ENCODE measurements at regions not wholly inside any gene's neighbourhood (a gene's known extent, or its start where the extent isn't known, plus 50 kb on each side); places are given as distances from the start of the nearest gene placed in this dataset.
"Not testable (repeated sequence)": the region's sequence is repeated elsewhere in the genome, so short reads cannot be mapped to it uniquely, and the experiment has no call there.

DNA sequence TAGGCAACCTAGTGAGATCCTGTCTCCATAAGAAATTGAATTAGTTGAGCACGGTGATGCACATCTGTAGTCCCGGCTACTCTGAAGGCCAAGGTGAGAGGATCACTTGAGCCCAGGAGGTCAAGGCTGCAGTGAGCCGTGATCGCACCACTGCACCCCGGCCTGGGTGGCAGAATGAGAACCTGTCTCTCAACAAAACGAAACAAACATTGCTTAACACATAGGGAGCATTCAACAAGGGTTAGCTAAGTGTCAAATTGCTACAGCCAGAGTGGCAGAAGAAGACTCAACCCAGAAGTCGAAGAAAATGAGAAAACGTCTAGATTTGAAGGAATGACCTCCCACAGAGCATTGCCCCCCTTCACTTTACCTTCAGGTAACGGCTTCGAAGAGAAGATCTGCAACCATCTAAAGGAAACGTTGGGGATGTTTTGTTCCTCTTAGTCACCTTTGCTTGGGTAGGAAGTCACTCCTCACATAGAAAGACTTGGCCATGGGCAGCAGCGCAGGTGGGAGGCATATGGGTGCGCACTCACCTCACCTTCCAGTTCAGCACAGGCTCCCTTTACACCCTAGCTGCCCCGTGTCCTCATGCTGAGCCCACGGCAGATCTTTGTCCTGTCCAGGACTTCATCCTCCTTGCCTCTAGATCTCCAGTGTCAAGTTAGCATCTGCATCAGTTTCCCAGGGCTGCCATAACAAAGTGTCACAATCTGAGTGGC is 63.7 kb upstream of the SHLD1 start:
- no peak for DNase-seq (ENCODE audit: low spot score in 2 of 2)
- intact Hi-C loops (cut with DNase I; ENCODE audit: low total_unique reads), result no loop called here
- 89 to 91% methylated on average over 15 of the region's 15 CpGs for WGBS, 2 donors
- H3K4me3 ChIP-seq (ENCODE audit: low read depth, poor library complexity, severe bottlenecking), result no peak overlapping the region
- TF ChIP-seq POLR2A (IDR thresholded peaks at IDR 0.05) (no peak), CTCF (IDR thresholded peaks at IDR 0.05) (no peak)

DNA sequence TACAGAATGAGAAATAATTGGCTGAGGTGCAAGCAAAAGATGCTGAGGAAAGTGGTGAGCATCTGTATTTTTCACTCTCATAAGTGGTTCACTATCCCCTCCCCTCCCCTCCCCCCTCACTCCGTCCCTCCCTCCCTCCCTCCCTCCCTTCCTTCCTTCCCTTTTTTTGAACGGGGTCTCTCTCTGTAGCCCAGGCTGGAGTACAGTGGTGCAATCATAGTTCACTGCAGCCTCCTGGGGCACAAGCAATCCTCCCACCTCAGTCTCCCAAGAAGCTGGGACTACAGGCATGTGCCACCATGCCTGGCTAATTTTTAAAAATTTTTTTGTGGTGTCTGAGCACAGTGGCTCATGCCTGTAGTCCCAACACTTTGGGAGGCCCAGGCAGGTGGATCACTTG is 67.6 kb upstream of the SHLD1 start:
- H3K4me3 ChIP-seq (ENCODE audit: low read depth, poor library complexity, severe bottlenecking); intact Hi-C loops (cut with DNase I; ENCODE audit: low total_unique reads); DNase-seq (ENCODE audit: low spot score in 2 of 2): not testable (repeated sequence)
- WGBS, 2 donors, result 40 to 46% methylated on average over 2 of the region's 2 CpGs

DNA sequence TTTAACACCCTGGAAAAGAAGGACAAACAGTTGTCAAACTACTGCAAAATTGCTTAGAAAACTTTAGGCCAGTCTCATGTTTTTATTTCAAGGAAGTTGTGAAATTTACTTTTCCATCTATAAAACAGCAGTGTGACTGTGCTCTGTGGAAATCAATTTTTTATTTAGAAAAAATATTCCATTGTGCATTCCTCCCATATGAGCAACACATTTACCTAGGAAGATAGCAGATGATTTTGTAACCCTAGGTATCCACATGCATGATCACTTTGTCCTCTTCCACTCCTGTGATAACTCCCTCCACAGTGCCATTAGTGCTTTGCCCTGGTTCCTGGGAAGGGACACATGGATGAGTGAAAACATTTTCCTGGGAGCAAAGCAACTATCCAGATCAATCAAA is 69.4 kb upstream of the GPCPD1 start:
- TF ChIP-seq POLR2A (IDR thresholded peaks at IDR 0.05), result no peak
- TF ChIP-seq CTCF (IDR thresholded peaks at IDR 0.05), result no peak
- no peak for DNase-seq (ENCODE audit: low spot score in 2 of 2)
- H3K4me3 ChIP-seq (ENCODE audit: low read depth, poor library complexity, severe bottlenecking), result no peak overlapping the region
- intact Hi-C loops (cut with DNase I; ENCODE audit: low total_unique reads), result no loop called here

DNA sequence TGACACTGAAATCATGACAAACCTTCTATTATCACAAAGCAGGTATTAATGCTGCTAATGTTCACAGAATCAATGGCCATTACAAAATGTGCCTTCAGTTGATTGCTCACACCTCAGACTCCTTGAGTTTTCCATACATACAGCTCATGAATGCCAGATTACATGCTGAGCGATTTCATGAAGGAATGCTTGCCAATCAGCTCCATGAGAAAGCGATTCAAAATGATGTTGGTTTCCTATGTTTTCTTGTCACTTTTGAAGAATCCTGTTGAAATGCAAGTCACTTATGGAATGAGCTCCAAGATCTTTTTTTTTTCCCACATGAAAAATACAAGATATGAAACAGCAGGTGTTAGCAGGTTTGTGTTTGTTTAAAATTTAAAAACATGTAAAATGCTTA is 68.0 kb upstream of the GPCPD1 start:
- intact Hi-C loops (cut with DNase I; ENCODE audit: low total_unique reads), result no loop called here
- no peak overlapping the region for H3K4me3 ChIP-seq (ENCODE audit: low read depth, poor library complexity, severe bottlenecking)
- 84 to 90% methylated on average over 2 of the region's 2 CpGs for WGBS, 2 donors
- no peak for DNase-seq (ENCODE audit: low spot score in 2 of 2)
- TF ChIP-seq POLR2A (IDR thresholded peaks at IDR 0.05) (no peak), CTCF (IDR thresholded peaks at IDR 0.05) (no peak)

- H3K4me3 ChIP-seq (ENCODE audit: low read depth, poor library complexity, severe bottlenecking); DNase-seq (ENCODE audit: low spot score in 2 of 2); intact Hi-C loops (cut with DNase I; ENCODE audit: low total_unique reads): not testable (repeated sequence)
- WGBS, 2 donors, result 92 to 94% methylated on average over 8 of the region's 8 CpGs
These were observed 67.1 kb upstream of the GPCPD1 start for GRCh38 chr20:5677944-5678343.

GRCh38 chr20:5677389-5677788 is 66.6 kb upstream of the GPCPD1 start:
- no peak for TF ChIP-seq POLR2A (IDR thresholded peaks at IDR 0.05)
- TF ChIP-seq CTCF (IDR thresholded peaks at IDR 0.05), result no peak
- intact Hi-C loops (cut with DNase I; ENCODE audit: low total_unique reads), result no loop called here
- DNase-seq (ENCODE audit: low spot score in 2 of 2), result no peak
- 89 to 95% methylated on average over 4 of the region's 4 CpGs for WGBS, 2 donors
- no peak overlapping the region for H3K4me3 ChIP-seq (ENCODE audit: low read depth, poor library complexity, severe bottlenecking)
